Common myeloid progenitor, CD34-positive (primary cell): ENCODE measurements at regions not wholly inside any gene's neighbourhood (a gene's known extent, or its start where the extent isn't known, plus 50 kb on each side); places are given as distances from the start of the nearest gene placed in this dataset.

Experiments used
- CTCF ChIA-PET: fragments of 350-600 bp; sonication (Branson Sonifier 250); formaldehyde crosslinking; loops from one replicate; lab custom pipeline; 2021; ENCODE audit warnings: antibody characterized with exemption; lab: Charles Lee
- POLR2A ChIA-PET: fragments of 350-600 bp; sonication (Branson Sonifier 250); formaldehyde crosslinking; loops from one replicate; lab custom pipeline; 2021; ENCODE audit warnings: antibody characterized with exemption; lab: Charles Lee
- DNase-seq, 3 donors: peaks; one replicate each; pipeline versions ENCODE4 v3.0.0 to v3.0.0-alpha.2; 2013
- H3K27ac ChIP-seq, 2 experiments: 1 replicate in 1 of 2; 2 replicates in 1 of 2; pipeline ENCODE4 v1.7.0; 2013; ENCODE audit warnings: inconsistent platforms in 2 of 2, low read length in 2 of 2, mild to moderate bottlenecking in 2 of 2, low read depth in 1 of 2, moderate library complexity in 1 of 2; ENCODE audit not compliant: severe bottlenecking in 2 of 2, insufficient read depth in 1 of 2, poor library complexity in 1 of 2
- H3K27me3 ChIP-seq, 5 experiments: replicated peaks in 2 of 5; 1 replicate in 3 of 5; 2 replicates in 2 of 5; pipeline versions ENCODE4 v1.6.1 to v1.7.0; 2013; ENCODE audit warnings: low read length in 4 of 5, mild to moderate bottlenecking in 2 of 5, moderate library complexity in 2 of 5, inconsistent platforms in 1 of 5; ENCODE audit not compliant: insufficient read depth in 5 of 5, control insufficient read depth in 4 of 5
- H3K36me3 ChIP-seq, 4 experiments: 1 replicate in 2 of 4; 2 replicates in 2 of 4; pipeline versions ENCODE4 v1.6.1 to v1.7.0; 2013; ENCODE audit warnings: low read length in 3 of 4, control low read depth in 1 of 4, mild to moderate bottlenecking in 1 of 4; ENCODE audit not compliant: control insufficient read depth in 4 of 4, insufficient read depth in 4 of 4
- H3K4me1 ChIP-seq, 4 experiments: 1 replicate in 3 of 4; 2 replicates in 1 of 4; pipeline versions ENCODE4 v1.6.1 to v1.7.1; 2013; ENCODE audit warnings: low read length in 3 of 4, mild to moderate bottlenecking in 3 of 4, control low read depth in 1 of 4, inconsistent platforms in 1 of 4, moderate library complexity in 1 of 4; ENCODE audit not compliant: control insufficient read depth in 4 of 4, insufficient read depth in 4 of 4; ENCODE audit errors: control extremely low read depth in 1 of 4
- H3K4me3 ChIP-seq, 7 experiments: 1 replicate in 4 of 7; 2 replicates in 3 of 7; pipeline versions ENCODE4 v1.5.1 to v1.7.0; 2013; ENCODE audit warnings: mild to moderate bottlenecking in 7 of 7, low read length in 6 of 7, moderate library complexity in 6 of 7, inconsistent platforms in 2 of 7, low read depth in 2 of 7, control low read depth in 1 of 7; ENCODE audit not compliant: insufficient read depth in 4 of 7, control insufficient read depth in 1 of 7; ENCODE audit errors: extremely low read depth in 1 of 7
- H3K9me3 ChIP-seq, 5 experiments: 1 replicate in 4 of 5; 2 replicates in 1 of 5; pipeline versions ENCODE4 v1.6.1 to v1.7.1; 2013; ENCODE audit warnings: low read length in 4 of 5, mild to moderate bottlenecking in 2 of 5, inconsistent platforms in 1 of 5, low read depth in 1 of 5, moderate library complexity in 1 of 5; ENCODE audit not compliant: control insufficient read depth in 4 of 5, insufficient read depth in 2 of 5; ENCODE audit errors: control extremely low read depth in 1 of 5
- WGBS: methylation state at CpG from one replicate; pipeline ENCODE4 v1.1.5; 2013; ENCODE audit not compliant: insufficient coverage; 5-methylcytosine and 5-hydroxymethylcytosine counted together

DNA sequence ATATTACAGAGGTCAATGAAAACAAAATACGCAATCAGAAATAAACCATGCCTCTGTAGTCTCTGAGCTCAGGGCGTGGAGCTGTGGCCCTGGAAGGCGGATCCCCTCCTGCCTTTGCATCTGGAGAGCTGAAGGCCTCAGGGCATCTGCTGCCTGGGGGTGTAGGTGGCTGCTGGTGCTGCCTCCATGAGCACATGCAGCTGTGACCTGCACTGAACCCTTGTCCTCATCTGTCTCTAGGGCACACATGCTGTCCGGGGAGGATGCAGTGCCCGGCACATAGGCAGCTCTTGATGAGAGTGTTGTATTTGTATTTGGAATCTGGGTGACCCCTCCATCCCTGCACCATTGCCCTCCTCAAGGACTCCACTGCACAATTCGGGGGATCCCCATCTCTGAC is 185.7 kb downstream of the TEX29 start:
- Histone ChIP-seq H3K27ac (no peak overlapping the region), H3K4me3 (no peak overlapping the region), H3K27me3 (peaks cover 0 to 41% (median 7%) of the 10 kb centered on the region in 5 experiments), H3K36me3 (no peaks in the 10 kb centered on the region), H3K4me1 (no peaks in the 10 kb centered on the region), H3K9me3 (peaks cover 0 to 4% (median 0%) of the 10 kb centered on the region in 5 experiments)
- POLR2A ChIA-PET, result no interaction called here
- WGBS, result 95% methylated on average over 5 of the region's 6 CpGs
- DNase-seq, result no peak
- CTCF ChIA-PET, result no interaction called here

DNA sequence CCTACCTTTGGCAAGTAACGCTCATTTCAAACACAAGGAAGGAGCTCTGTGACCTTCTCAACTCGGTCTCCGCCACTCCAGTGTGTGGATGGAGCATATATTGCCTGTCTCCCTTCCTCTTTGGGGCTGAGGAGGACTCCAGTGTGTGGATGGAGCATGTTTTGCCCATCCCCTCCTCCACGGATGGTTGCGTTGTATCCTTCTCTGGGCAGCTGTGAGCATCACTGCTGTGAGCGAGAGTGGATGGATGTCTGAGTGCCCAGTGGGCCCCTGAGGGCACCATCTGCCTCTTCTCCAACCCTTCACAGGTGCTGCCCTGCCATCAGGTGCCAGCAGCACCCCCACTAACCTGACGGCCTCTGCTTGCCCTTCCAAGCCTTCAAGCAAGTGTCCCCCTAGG is 186.2 kb downstream of the TEX29 start:
- WGBS, result 82% methylated on average over 4 of the region's 7 CpGs
- H3K27ac ChIP-seq, result no peak overlapping the region
- H3K36me3 ChIP-seq, result no peaks in the 10 kb centered on the region
- POLR2A ChIA-PET, result no interaction called here
- no peak overlapping the region for H3K4me3 ChIP-seq
- DNase-seq, result no peak
- H3K9me3 ChIP-seq, result peaks cover 0 to 4% (median 0%) of the 10 kb centered on the region in 5 experiments
- CTCF ChIA-PET, result no interaction called here
- no peaks in the 10 kb centered on the region for H3K4me1 ChIP-seq
- peaks cover 0 to 42% (median 7%) of the 10 kb centered on the region in 5 experiments for H3K27me3 ChIP-seq

DNA sequence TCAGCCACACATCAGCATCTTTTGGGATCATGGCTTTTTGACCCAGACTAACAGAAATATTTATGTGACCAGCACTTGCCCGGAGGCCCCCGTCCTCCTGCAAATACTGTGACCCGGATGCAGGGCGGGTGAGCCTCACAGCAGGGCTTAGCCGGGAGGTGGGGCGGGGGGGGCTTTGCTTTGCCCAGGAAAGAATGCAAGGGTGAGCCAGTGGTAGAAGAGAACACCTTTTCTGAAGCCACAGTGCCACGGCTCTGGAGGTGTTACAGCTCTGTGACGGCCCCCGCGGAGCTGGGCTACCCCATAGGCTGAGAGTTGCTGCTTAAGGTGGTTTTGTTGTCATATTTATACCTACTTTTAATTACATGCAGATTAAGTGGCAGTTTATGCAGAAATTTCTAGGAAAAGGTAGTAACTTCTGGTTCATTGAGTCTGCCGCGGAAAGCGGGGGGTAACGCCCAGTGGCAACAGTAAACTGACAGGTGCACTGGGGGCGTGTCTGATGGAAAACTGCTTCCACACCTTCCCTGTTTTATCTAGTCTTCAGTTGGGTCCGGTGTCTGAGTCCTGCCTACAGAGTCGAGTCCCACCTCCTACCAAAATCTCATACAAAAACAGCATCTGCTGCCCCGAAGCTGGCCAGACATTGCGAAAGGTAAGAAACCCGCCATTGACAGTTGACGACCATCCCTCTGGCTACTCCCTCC is 187.9 kb downstream of the TEX29 start:
- 95% methylated on average over 16 of the region's 21 CpGs for WGBS
- POLR2A ChIA-PET, result no interaction called here
- H3K4me1 ChIP-seq, result no peaks in the 10 kb centered on the region
- CTCF ChIA-PET, result no interaction called here
- no peak overlapping the region for H3K4me3 ChIP-seq
- no peak for DNase-seq
- peaks cover 0 to 37% (median 7%) of the 10 kb centered on the region in 5 experiments for H3K27me3 ChIP-seq
- no peaks in the 10 kb centered on the region for H3K9me3 ChIP-seq
- H3K36me3 ChIP-seq, result no peaks in the 10 kb centered on the region
- H3K27ac ChIP-seq, result no peak overlapping the region

DNA sequence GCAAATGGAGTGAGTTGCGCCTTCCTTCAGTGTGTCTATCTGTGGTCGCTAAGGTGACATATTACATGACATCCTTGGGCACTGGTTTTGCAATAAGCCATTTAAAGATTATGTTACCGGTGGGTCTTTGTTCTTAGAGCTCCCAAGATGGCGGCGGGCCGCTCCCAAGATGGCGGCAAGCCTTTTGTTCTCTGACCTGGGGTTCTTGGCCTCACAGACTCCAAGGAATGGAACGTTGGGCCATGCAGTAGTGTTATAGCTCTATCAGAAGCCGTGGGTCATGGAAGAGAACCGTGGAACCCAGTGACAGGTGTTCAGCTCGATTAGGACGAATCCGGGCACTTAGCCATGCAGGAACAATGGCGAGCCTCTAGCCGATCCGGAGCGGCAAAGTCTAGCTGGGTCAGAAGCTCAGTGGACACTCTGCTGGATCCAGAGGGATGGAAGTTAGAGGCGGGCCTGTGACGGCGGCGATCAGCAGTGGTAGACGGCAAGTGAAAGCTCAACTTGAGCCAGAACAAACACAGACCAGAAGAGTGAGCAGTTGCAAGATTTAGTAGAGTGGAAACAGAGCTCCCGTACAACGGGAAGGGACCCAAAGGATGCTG is 188.6 kb downstream of the TEX29 start:
- Histone ChIP-seq H3K36me3 (no peaks in the 10 kb centered on the region), H3K27me3 (peaks cover 0 to 37% (median 7%) of the 10 kb centered on the region in 5 experiments), H3K9me3 (no peaks in the 10 kb centered on the region), H3K4me1 (no peaks in the 10 kb centered on the region), H3K4me3 (no peak overlapping the region), H3K27ac (no peak overlapping the region)
- WGBS, result 98% methylated on average over 20 of the region's 24 CpGs
- ChIA-PET POLR2A (no interaction called here), CTCF (no interaction called here)
- no peak for DNase-seq

DNA sequence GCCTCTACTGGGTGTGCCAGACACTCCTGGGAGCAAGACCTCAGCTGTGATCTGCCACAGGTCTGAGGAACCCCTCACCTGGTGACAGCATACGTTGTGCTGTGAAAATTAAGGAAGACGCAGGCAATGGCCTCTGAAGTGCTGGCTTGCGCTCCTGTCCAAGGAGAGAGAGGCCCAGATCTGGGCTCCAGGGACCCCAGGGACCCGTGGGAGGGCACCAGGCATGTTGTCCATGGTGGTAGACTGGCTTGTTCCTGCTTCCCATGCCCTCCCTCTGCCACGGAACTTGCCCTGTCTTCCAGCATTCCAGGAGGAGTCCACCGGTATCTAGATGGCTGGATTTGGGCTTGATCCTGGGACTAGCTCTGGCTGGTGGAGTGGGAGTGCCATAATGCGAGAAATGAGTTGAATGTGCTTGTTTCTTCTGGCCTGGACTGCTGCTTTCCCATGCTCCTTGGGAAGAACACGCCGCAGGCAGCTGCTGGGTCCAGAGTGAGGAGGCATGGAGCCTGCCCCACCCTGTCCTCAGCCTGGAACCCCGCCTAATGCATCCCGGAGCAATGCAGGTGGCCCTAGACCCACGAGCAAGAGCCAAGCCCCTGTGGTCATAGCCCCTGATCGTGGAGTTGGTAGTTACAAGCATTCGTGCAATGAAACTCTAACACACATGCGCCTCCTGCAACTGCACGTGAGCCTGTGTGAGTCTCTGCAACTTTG is 190.2 kb downstream of the TEX29 start:
- H3K27me3 ChIP-seq, result peaks cover 0 to 43% (median 4%) of the 10 kb centered on the region in 5 experiments
- no peaks in the 10 kb centered on the region for H3K4me1 ChIP-seq
- ChIA-PET CTCF (no interaction called here), POLR2A (no interaction called here)
- no peak for DNase-seq
- no peaks in the 10 kb centered on the region for H3K9me3 ChIP-seq
- H3K4me3 ChIP-seq, result no peak overlapping the region
- H3K36me3 ChIP-seq, result no peaks in the 10 kb centered on the region
- no peak overlapping the region for H3K27ac ChIP-seq
- WGBS, result 92% methylated on average over 13 of the region's 16 CpGs

DNA sequence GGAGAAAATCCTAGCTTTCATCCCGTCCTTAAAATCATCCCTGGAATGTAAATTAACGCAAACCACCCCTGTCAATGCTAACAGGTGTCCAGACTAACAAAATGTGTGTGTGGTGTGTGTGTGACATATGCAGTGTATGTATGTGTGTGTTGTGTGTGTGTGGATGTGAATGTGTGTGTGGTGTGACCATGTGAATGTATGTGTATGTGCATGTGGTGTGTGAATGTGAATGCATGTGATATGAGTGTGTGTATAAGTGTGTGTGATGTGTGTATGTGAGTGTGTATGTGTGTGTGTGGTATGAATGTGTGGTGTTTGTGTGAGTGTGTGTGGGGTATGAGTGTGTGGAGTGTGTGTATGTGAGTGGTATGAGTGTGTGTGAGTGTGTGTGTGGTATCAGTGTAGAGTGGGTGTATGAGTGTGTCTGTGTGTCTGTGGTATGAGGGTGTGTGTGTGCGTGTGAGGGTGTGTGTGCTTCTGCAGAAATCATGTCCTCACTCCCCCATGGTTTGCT is 190.8 kb downstream of the TEX29 start:
- 83% methylated on average over 1 of the region's 3 CpGs for WGBS
- Histone ChIP-seq H3K27ac (no peak overlapping the region), H3K27me3 (peaks cover 0 to 44% (median 4%) of the 10 kb centered on the region in 5 experiments), H3K4me1 (no peaks in the 10 kb centered on the region), H3K36me3 (no peaks in the 10 kb centered on the region), H3K9me3 (no peaks in the 10 kb centered on the region), H3K4me3 (no peak overlapping the region)
- ChIA-PET POLR2A (no interaction called here), CTCF (no interaction called here)
- DNase-seq, result no peak
